H9 (cell line): ENCODE measurements at regions not wholly inside any gene's neighbourhood (a gene's known extent, or its start where the extent isn't known, plus 50 kb on each side); places are given as distances from the start of the nearest gene placed in this dataset.

Experiments used
- DNase-seq: peaks from one replicate; pipeline ENCODE4 v3.0.0-alpha.2; 2017
- H2AFZ ChIP-seq: one replicate; pipeline ENCODE4 v1.6.1; 2013; ENCODE audit warnings: mild to moderate bottlenecking, low read length, control low read depth, moderate library complexity
- H2AK5ac ChIP-seq: 2 replicates; pipeline ENCODE4 v1.6.1; 2013; ENCODE audit warnings: low read length, control low read depth, mixed read lengths; ENCODE audit not compliant: insufficient read length
- H2BK120ac ChIP-seq: one replicate; pipeline ENCODE4 v1.6.1; 2013; ENCODE audit warnings: low read depth, mild to moderate bottlenecking, low read length, control low read depth, inconsistent platforms; ENCODE audit not compliant: poor library complexity, severe bottlenecking
- H2BK12ac ChIP-seq: 2 replicates; pipeline ENCODE4 v1.6.1; 2013; ENCODE audit warnings: low read length, control low read depth, mixed read lengths, low read depth; ENCODE audit not compliant: insufficient read length
- H2BK15ac ChIP-seq: 2 replicates; pipeline ENCODE4 v1.6.1; 2013; ENCODE audit warnings: low read depth, low read length, control low read depth
- H2BK20ac ChIP-seq: one replicate; pipeline ENCODE4 v1.6.1; 2013; ENCODE audit warnings: low read depth, mild to moderate bottlenecking, low read length, control low read depth, inconsistent platforms; ENCODE audit not compliant: poor library complexity, severe bottlenecking
- H2BK5ac ChIP-seq: 2 replicates; pipeline ENCODE4 v1.6.1; 2013; ENCODE audit warnings: low read length, control low read depth, mixed read lengths; ENCODE audit not compliant: insufficient read length
- H3K14ac ChIP-seq: 2 replicates; pipeline ENCODE4 v1.6.1; 2013; ENCODE audit warnings: low read length, control low read depth; ENCODE audit not compliant: insufficient read depth
- H3K18ac ChIP-seq: 2 replicates; pipeline ENCODE4 v1.6.1; 2013; ENCODE audit warnings: low read depth, mild to moderate bottlenecking, mixed read lengths, low read length, control low read depth; ENCODE audit not compliant: insufficient read length
- H3K23ac ChIP-seq: 2 replicates; pipeline ENCODE4 v1.6.1; 2013; ENCODE audit warnings: low read length, control low read depth, mixed read lengths, low read depth; ENCODE audit not compliant: insufficient read length
- H3K23me2 ChIP-seq: 2 replicates; pipeline ENCODE4 v1.6.1; 2013; ENCODE audit warnings: low read depth, mild to moderate bottlenecking, mixed read lengths, low read length, control low read depth; ENCODE audit not compliant: insufficient read length, poor library complexity, severe bottlenecking
- H3K27ac ChIP-seq: 2 replicates; pipeline ENCODE4 v1.5.1; 2013; ENCODE audit warnings: low read length, control low read depth, mixed read lengths, low read depth; ENCODE audit not compliant: insufficient read length
- H3K27me3 ChIP-seq: 2 replicates; pipeline ENCODE4 v1.6.1; 2013; ENCODE audit warnings: low read length, control low read depth, inconsistent platforms; ENCODE audit not compliant: insufficient read depth
- H3K4ac ChIP-seq: 2 replicates; pipeline ENCODE4 v1.6.1; 2013; ENCODE audit warnings: low read depth, mild to moderate bottlenecking, control low read depth, inconsistent platforms, low read length, moderate library complexity
- H3K4me1 ChIP-seq: 2 replicates; pipeline ENCODE4 v1.6.1; 2013; ENCODE audit warnings: low read length, control low read depth, inconsistent platforms; ENCODE audit not compliant: insufficient read depth
- H3K4me2 ChIP-seq: 2 replicates; pipeline ENCODE4 v1.6.1; 2013; ENCODE audit warnings: low read length, control low read depth, mixed read lengths; ENCODE audit not compliant: insufficient read length, insufficient read depth
- H3K56ac ChIP-seq: 2 replicates; pipeline ENCODE4 v1.6.1; 2013; ENCODE audit warnings: low read depth, mild to moderate bottlenecking, mixed read lengths, low read length, control low read depth; ENCODE audit not compliant: insufficient read length
- H3K79me1 ChIP-seq: 2 replicates; pipeline ENCODE4 v1.6.1; 2013; ENCODE audit warnings: low read depth, mild to moderate bottlenecking, moderate library complexity, low read length, control low read depth, inconsistent platforms; ENCODE audit not compliant: insufficient read depth, poor library complexity, severe bottlenecking
- H3K79me2 ChIP-seq: 2 replicates; pipeline ENCODE4 v1.6.1; 2013; ENCODE audit warnings: low read length, control low read depth, inconsistent platforms; ENCODE audit not compliant: insufficient read depth
- H3K9ac ChIP-seq: 2 replicates; pipeline ENCODE4 v1.6.1; 2013; ENCODE audit warnings: low read length, control low read depth, mixed read lengths; ENCODE audit not compliant: insufficient read length; ENCODE audit errors: extremely low read depth
- H3K9me3 ChIP-seq: one replicate; pipeline ENCODE4 v1.6.1; 2013; ENCODE audit warnings: low read depth, low read length, inconsistent platforms; ENCODE audit not compliant: control insufficient read depth
- H3T11ph ChIP-seq: one replicate; pipeline ENCODE4 v1.6.1; 2013; ENCODE audit warnings: mild to moderate bottlenecking, low read length, control low read depth, inconsistent platforms
- H4K20me1 ChIP-seq: one replicate; pipeline ENCODE4 v1.6.1; 2013; ENCODE audit not compliant: control insufficient read depth, insufficient read length, insufficient read depth
- H4K5ac ChIP-seq: 2 replicates; pipeline ENCODE4 v1.6.1; 2013; ENCODE audit warnings: low read depth, mild to moderate bottlenecking, mixed read lengths, low read length, control low read depth; ENCODE audit not compliant: insufficient read length
- H4K8ac ChIP-seq: replicated peaks from 2 replicates; pipeline ENCODE4 v1.6.1; 2013; ENCODE audit warnings: low read length, control low read depth, mixed read lengths, low read depth; ENCODE audit not compliant: insufficient read length
- H4K91ac ChIP-seq: 2 replicates; pipeline ENCODE4 v1.6.1; 2013; ENCODE audit warnings: low read depth, mild to moderate bottlenecking, moderate library complexity, mixed read lengths, low read length, control low read depth; ENCODE audit not compliant: insufficient read length
- H3K27ac Mint-ChIP-seq, 3 experiments: 2 replicates in 2 of 3; 3 replicates in 1 of 3; pipeline ENCODE4 v1.8.0; 2020 to 2021; ENCODE audit warnings: mixed read lengths in 3 of 3, mild to moderate bottlenecking in 1 of 3, moderate library complexity in 1 of 3
- H3K27me3 Mint-ChIP-seq: 2 replicates; pipeline ENCODE4 v1.8.0; 2021; ENCODE audit warnings: low read depth, mild to moderate bottlenecking, moderate library complexity, mixed read lengths
- H3K36me3 Mint-ChIP-seq, 3 experiments: 2 replicates in 2 of 3; 3 replicates in 1 of 3; pipeline ENCODE4 v1.8.0; 2020 to 2021; ENCODE audit warnings: low read depth in 3 of 3, mixed read lengths in 3 of 3; ENCODE audit not compliant: insufficient read depth in 1 of 3
- H3K4me1 Mint-ChIP-seq, 2 experiments: 2 replicates each; pipeline ENCODE4 v1.8.0; 2020; ENCODE audit warnings: mixed read lengths in 2 of 2
- H3K4me3 Mint-ChIP-seq, 2 experiments: 2 replicates in 1 of 2; 3 replicates in 1 of 2; pipeline ENCODE4 v1.8.0; 2020 to 2021; ENCODE audit warnings: mild to moderate bottlenecking in 2 of 2, mixed read lengths in 2 of 2, moderate library complexity in 1 of 2
- H3K9me3 Mint-ChIP-seq, 2 experiments: 2 replicates in 1 of 2; 3 replicates in 1 of 2; pipeline ENCODE4 v1.8.0; 2020; ENCODE audit warnings: mild to moderate bottlenecking in 2 of 2, mixed read lengths in 2 of 2, moderate library complexity in 1 of 2
- CTCF ChIP-seq: fragments of 200-600 bp; sonication (generic); conservative IDR thresholded peaks from 3 replicates; pipeline ENCODE4 v1.8.0; 2021; ENCODE audit warnings: antibody characterized with exemption, mild to moderate bottlenecking
- WGBS: extraction: QIAGEN DNeasy Blood & Tissue Kit; methylation state at CpG from one replicate; pipeline ENCODE4 v1.1.7; 2013; ENCODE audit warnings: missing lambda C conversion rate, low lambda C conversion rate, mixed read lengths; ENCODE audit not compliant: insufficient read length; ENCODE audit errors: extremely low coverage; 5-methylcytosine and 5-hydroxymethylcytosine counted together

DNA sequence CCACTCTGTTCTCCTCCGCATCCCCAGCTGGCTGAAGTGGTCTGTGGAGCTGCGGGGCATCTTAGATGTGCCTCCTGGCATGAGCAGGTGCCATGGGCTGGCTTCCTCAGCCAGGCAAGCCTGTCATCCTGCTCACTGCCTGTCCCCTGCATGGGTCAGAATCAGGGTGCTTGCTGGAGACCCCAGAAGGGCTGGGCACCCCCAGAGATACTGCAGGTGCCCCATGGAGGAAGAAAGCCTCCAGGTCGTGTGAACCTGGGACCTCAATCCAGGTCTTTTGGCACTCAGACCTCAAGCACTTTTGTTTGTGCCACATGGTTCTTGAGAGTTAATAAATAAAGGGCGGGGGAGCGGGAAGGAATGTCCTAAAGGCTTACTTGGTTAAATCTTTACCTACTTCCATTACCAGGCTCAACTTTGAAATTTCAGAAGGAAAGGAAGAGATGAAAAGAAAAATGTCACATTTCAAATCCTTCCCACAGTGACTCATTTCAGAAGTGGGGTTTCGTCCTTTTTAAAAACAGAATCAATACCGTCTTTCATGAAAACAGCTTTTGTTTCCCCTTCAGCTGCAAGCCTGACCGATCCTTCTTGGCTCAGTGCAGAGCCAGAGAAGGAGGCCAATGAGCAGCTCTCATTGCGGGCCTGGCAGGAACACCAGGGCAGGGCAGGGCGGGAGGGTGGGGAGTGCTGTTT lies 69.9 kb downstream of the RHOB start:
- TF ChIP-seq CTCF, result no peak
- H3K9me3 ChIP-seq, result no peaks in the 10 kb centered on the region
- no peaks in the 10 kb centered on the region for H3K79me2 ChIP-seq
- H3K27me3 ChIP-seq, result no peaks in the 10 kb centered on the region
- peaks cover 15 to 16% of the 10 kb centered on the region in 2 experiments for H3K4me1 Mint-ChIP-seq
- no peaks in the 10 kb centered on the region for H3K23me2 ChIP-seq
- H2AK5ac ChIP-seq, result no peak overlapping the region
- no peak overlapping the region for H3K4ac ChIP-seq
- no peak overlapping the region for H2BK12ac ChIP-seq
- H3K4me2 ChIP-seq, result no peak overlapping the region
- H3K14ac ChIP-seq, result no peak overlapping the region
- H2BK20ac ChIP-seq, result no peak overlapping the region
- no peak overlapping the region for H2BK5ac ChIP-seq
- no peak overlapping the region; a peak in 1 of 5 replicates for H3K4me3 Mint-ChIP-seq
- H3K56ac ChIP-seq, result no peak overlapping the region
- H3K27ac Mint-ChIP-seq, result no peak overlapping the region
- H2BK120ac ChIP-seq, result no peak overlapping the region
- no peak for DNase-seq
- no CpG with 5 or more reads among the region's 10 CpGs for WGBS
- peaks cover 15% of the 10 kb centered on the region for H3K27me3 Mint-ChIP-seq
- no peaks in the 10 kb centered on the region for H4K20me1 ChIP-seq
- no peaks in the 10 kb centered on the region; the same call in 1 of the 2 replicates for H3K4me1 ChIP-seq
- H3K23ac ChIP-seq, result no peak overlapping the region
- H4K5ac ChIP-seq, result no peak overlapping the region
- no peak overlapping the region for H3K27ac ChIP-seq
- H3K36me3 Mint-ChIP-seq, result peaks cover 0 to 6% (median 0%) of the 10 kb centered on the region in 3 experiments; a peak in 2 of 7 replicates
- peaks cover 6 to 8% of the 10 kb centered on the region in 2 experiments; a peak in 2 of 5 replicates for H3K9me3 Mint-ChIP-seq
- H3K9ac ChIP-seq, result no peak overlapping the region
- no peak overlapping the region for H4K91ac ChIP-seq
- no peak overlapping the region for H4K8ac ChIP-seq
- no peak overlapping the region for H3K18ac ChIP-seq
- no peaks in the 10 kb centered on the region for H3K79me1 ChIP-seq
- H2AFZ ChIP-seq, result no peak overlapping the region
- no peak overlapping the region for H2BK15ac ChIP-seq
- H3T11ph ChIP-seq, result no peak overlapping the region
